ENCODE measurements at regions not wholly inside any gene's neighbourhood (a gene's known extent, or its start where the extent isn't known, plus 50 kb on each side); places are given as distances from the start of the nearest gene placed in this dataset.

GRCh38 chr21:23217597-23217996, 2219.4 kb downstream of the NCAM2 start:
- TF ChIP-seq POLR2AphosphoS5 (IDR thresholded peaks at IDR 0.05; ENCODE audit: borderline replicate concordance, low read depth, low read length) (no peak), EZH2 (IDR thresholded peaks at IDR 0.05) (no peak), FOXP2 (optimal IDR thresholded peaks at IDR 0.05; ENCODE audit: control extremely low read depth, extremely low read length, insufficient read depth) (no peak)

Data from SK-N-MC (cell line).